IMR-90 (cell line): ENCODE measurements at regions not wholly inside any gene's neighbourhood (a gene's known extent, or its start where the extent isn't known, plus 50 kb on each side); places are given as distances from the start of the nearest gene placed in this dataset.

Experiments
- ATAC-seq: fragments of 200-7000 bp; cut with Tn5 transposase; 2 replicates; pipeline ENCODE4 v1.9.1; 2020; ENCODE audit warnings: low read depth, mild to moderate bottlenecking, moderate library complexity
- BruUV-seq: library from RNA; stranded (reverse); fragments of 400-500 nt; replicated peaks from 2 replicates; lab custom pipeline; 2021; lab: Mats Ljungman, UMichigan
- CTCF ChIA-PET: fragments of 300-600 bp; formaldehyde crosslinking; extraction: SDS; loops from one replicate; lab custom pipeline; 2021; ENCODE audit warnings: antibody characterized with exemption; lab: Yijun Ruan, JAX
- POLR2A ChIA-PET: fragments of 300-600 bp; sonication (Branson Sonifier 250); formaldehyde crosslinking; loops from one replicate; lab custom pipeline; 2022; ENCODE audit warnings: antibody characterized with exemption; ENCODE audit not compliant: unreplicated experiment; lab: Charles Lee
- DNase-seq: peaks from one replicate; pipeline ENCODE4 v3.0.0; 2013
- H2AFZ ChIP-seq: replicated peaks from 2 replicates; pipeline ENCODE3; 2013; ENCODE audit warnings: low read length, mild to moderate bottlenecking; ENCODE audit not compliant: poor library complexity
- H2AK5ac ChIP-seq: 2 replicates; pipeline ENCODE4 v1.6.1; 2013; ENCODE audit warnings: low read depth, low read length, inconsistent platforms
- H2AK9ac ChIP-seq: replicated peaks from 2 replicates; pipeline ENCODE3; 2013; ENCODE audit warnings: mild to moderate bottlenecking, low read depth, low read length, moderate library complexity; ENCODE audit not compliant: poor library complexity
- H2BK120ac ChIP-seq: 2 replicates; pipeline ENCODE4 v1.6.1; 2013; ENCODE audit warnings: low read depth, low read length, inconsistent platforms
- H2BK15ac ChIP-seq: 3 replicates; pipeline ENCODE4 v1.6.1; 2013; ENCODE audit warnings: low read depth, low read length, inconsistent platforms
- H2BK20ac ChIP-seq: 2 replicates; pipeline ENCODE4 v1.6.1; 2013; ENCODE audit warnings: low read depth, mild to moderate bottlenecking, inconsistent platforms, low read length, moderate library complexity
- H2BK5ac ChIP-seq: 2 replicates; pipeline ENCODE4 v1.6.1; 2013; ENCODE audit warnings: mild to moderate bottlenecking, low read depth, low read length, inconsistent platforms; ENCODE audit not compliant: poor library complexity, severe bottlenecking
- H3K14ac ChIP-seq: replicated peaks from 2 replicates; pipeline ENCODE4 v1.6.1; 2013; ENCODE audit warnings: low read depth, low read length, inconsistent platforms
- H3K18ac ChIP-seq: 2 replicates; pipeline ENCODE4 v1.6.1; 2013; ENCODE audit warnings: low read depth, low read length, control low read depth
- H3K23ac ChIP-seq: 2 replicates; pipeline ENCODE4 v1.6.1; 2013; ENCODE audit warnings: low read depth, low read length, inconsistent platforms
- H3K27ac ChIP-seq: 2 replicates; pipeline ENCODE4 v1.5.1; 2013; ENCODE audit warnings: mild to moderate bottlenecking, control low read depth, low read length; ENCODE audit not compliant: insufficient read depth
- H3K27me3 ChIP-seq: 2 replicates; pipeline ENCODE4 v1.6.1; 2013; ENCODE audit warnings: low read length; ENCODE audit not compliant: control insufficient read depth, insufficient read depth
- H3K36me3 ChIP-seq: 2 replicates; pipeline ENCODE4 v1.6.1; 2013; ENCODE audit warnings: low read length, mixed read lengths; ENCODE audit not compliant: control insufficient read depth, insufficient read depth
- H3K4ac ChIP-seq: 2 replicates; pipeline ENCODE4 v1.6.1; 2013; ENCODE audit warnings: low read depth, low read length, inconsistent platforms
- H3K4me1 ChIP-seq: 2 replicates; pipeline ENCODE4 v1.6.1; 2013; ENCODE audit warnings: low read length, mixed read lengths; ENCODE audit not compliant: control insufficient read depth, insufficient read depth
- H3K4me2 ChIP-seq: 2 replicates; pipeline ENCODE4 v1.6.1; 2013; ENCODE audit warnings: low read depth, mild to moderate bottlenecking, control low read depth, low read length, moderate library complexity
- H3K4me3 ChIP-seq: 2 replicates; pipeline ENCODE4 v1.5.1; 2013; ENCODE audit warnings: low read depth, mild to moderate bottlenecking, control low read depth, low read length, moderate library complexity; ENCODE audit not compliant: insufficient read depth
- H3K56ac ChIP-seq: 2 replicates; pipeline ENCODE4 v1.6.1; 2013; ENCODE audit warnings: low read length, inconsistent platforms; ENCODE audit not compliant: insufficient read depth; ENCODE audit errors: extremely low read depth
- H3K79me1 ChIP-seq, 2 experiments: 2 replicates each; pipeline ENCODE4 v1.6.1; 2013; ENCODE audit warnings: low read length in 2 of 2, inconsistent platforms in 1 of 2, low read depth in 1 of 2
- H3K9ac ChIP-seq: 2 replicates; pipeline ENCODE4 v1.6.1; 2013; ENCODE audit warnings: low read depth, low read length, control low read depth
- H3K9me1 ChIP-seq: 2 replicates; pipeline ENCODE4 v1.6.1; 2013; ENCODE audit warnings: low read length, inconsistent platforms; ENCODE audit not compliant: insufficient read depth
- H3K9me3 ChIP-seq: 2 replicates; pipeline ENCODE4 v1.6.1; 2013; ENCODE audit warnings: low read length; ENCODE audit not compliant: control insufficient read depth, insufficient read depth
- H4K20me1 ChIP-seq: 2 replicates; pipeline ENCODE4 v1.6.1; 2013; ENCODE audit warnings: low read length, inconsistent platforms; ENCODE audit not compliant: insufficient read depth
- H4K5ac ChIP-seq: 2 replicates; pipeline ENCODE4 v1.6.1; 2013; ENCODE audit warnings: mild to moderate bottlenecking, low read depth, low read length, control low read depth
- H4K8ac ChIP-seq, 2 experiments: 2 replicates each; pipeline ENCODE4 v1.6.1; 2013; ENCODE audit warnings: low read depth in 2 of 2, low read length in 2 of 2, control low read depth in 1 of 2, inconsistent platforms in 1 of 2
- H4K91ac ChIP-seq: 2 replicates; pipeline ENCODE4 v1.6.1; 2013; ENCODE audit warnings: low read depth, low read length, inconsistent platforms; ENCODE audit not compliant: insufficient read depth
- BHLHE40 ChIP-seq: fragments of 150-350 bp; IDR thresholded peaks from 2 replicates; pipeline ENCODE4 v1.6.1; 2016; ENCODE audit warnings: mild to moderate bottlenecking, low read depth, low read length
- CEBPB ChIP-seq: IDR thresholded peaks from 2 replicates; pipeline ENCODE4 v1.6.1; 2012; ENCODE audit warnings: low read depth, low read length, improper control_type of control experiment
- CHD1 ChIP-seq: IDR thresholded peaks from 2 replicates; pipeline ENCODE4 v1.6.1; 2012; ENCODE audit warnings: low read depth, low read length, improper control_type of control experiment
- ELK1 ChIP-seq: fragments of 150-350 bp; IDR thresholded peaks from 2 replicates; pipeline ENCODE4 v1.6.1; 2016; ENCODE audit warnings: low read depth, mild to moderate bottlenecking, low read length, moderate library complexity, borderline replicate concordance
- FOS ChIP-seq: fragments of 150-350 bp; IDR thresholded peaks from 2 replicates; pipeline ENCODE4 v1.6.1; 2016; ENCODE audit warnings: low read depth, low read length
- NFE2L2 ChIP-seq: fragments of 150-350 bp; IDR thresholded peaks from 2 replicates; pipeline ENCODE4 v1.6.1; 2016; ENCODE audit warnings: low read depth, mild to moderate bottlenecking, low read length
- POLR2A ChIP-seq: IDR thresholded peaks from 2 replicates; pipeline ENCODE4 v1.6.1; 2012; ENCODE audit warnings: mild to moderate bottlenecking, low read depth, low read length
- RCOR1 ChIP-seq: IDR thresholded peaks from 2 replicates; pipeline ENCODE4 v1.6.1; 2012; ENCODE audit warnings: mild to moderate bottlenecking, low read length, improper control_type of control experiment; ENCODE audit not compliant: insufficient replicate concordance
- WGBS, 2 experiments: methylation state at CpG; one replicate each; pipeline versions ENCODE4 v1.1.5 to v1.1.7; 2013; ENCODE audit warnings: missing lambda C conversion rate in 2 of 2; ENCODE audit not compliant: insufficient read length in 1 of 2; ENCODE audit errors: extremely low coverage in 2 of 2; 5-methylcytosine and 5-hydroxymethylcytosine counted together
- dilution Hi-C: fragments of 300-500 bp; cut with HindIII; formaldehyde crosslinking; loops from one replicate; pipeline ENCODE4 v1.14.3; 2018; ENCODE audit warnings: low sequenced_read_pairs; ENCODE audit not compliant: unreplicated experiment
- in situ Hi-C: fragments of 300-500 bp; cut with MboI; formaldehyde crosslinking; loops from 3 replicates; pipeline ENCODE4 v1.14.3; 2019; ENCODE audit warnings: low sequenced_read_pairs, inconsistent platforms, mixed read lengths
- intact Hi-C: fragments of 100-400 bp; cut with micrococcal nuclease; formaldehyde crosslinking; loops from 2 replicates; pipeline ENCODE4 v1.10.0; 2022

DNA sequence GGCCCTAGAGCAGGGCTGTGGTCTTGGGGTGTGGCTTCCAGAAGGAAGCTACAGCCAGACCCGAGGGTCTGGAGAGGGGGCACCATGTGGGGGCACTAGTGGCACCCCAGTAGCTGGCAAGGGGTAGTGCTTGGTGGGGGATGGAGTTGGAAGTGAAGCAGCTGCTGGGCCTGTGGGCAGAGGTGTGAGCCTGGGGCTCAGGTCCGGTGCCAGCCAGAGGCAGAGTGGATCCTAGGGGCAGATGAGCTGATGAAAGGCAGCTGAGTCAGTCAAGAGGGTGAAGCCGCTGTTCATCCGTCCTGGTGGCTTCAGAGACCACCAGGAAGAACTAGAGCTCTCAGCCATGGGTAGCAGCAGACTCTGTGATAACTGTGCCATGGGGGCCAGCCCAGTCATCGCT, 172.6 kb downstream of the TBC1D2B start:
- Histone ChIP-seq H3K27me3 (peaks cover 15% of the 10 kb centered on the region; the same call in 1 of the 2 replicates), H2BK120ac (no peak overlapping the region), H3K18ac (no peak overlapping the region), H2AK5ac (no peak overlapping the region), H4K20me1 (no peaks in the 10 kb centered on the region), H3K9ac (no peak overlapping the region), H2BK5ac (no peak overlapping the region), H3K56ac (no peak overlapping the region), H3K4me1 (peaks cover 2% of the 10 kb centered on the region; the same call in 1 of the 2 replicates), H3K79me1 (no peaks in the 10 kb centered on the region), H3K4me3 (no peak overlapping the region), H3K27ac (no peak overlapping the region), H4K5ac (no peak overlapping the region), H2AK9ac (no peak overlapping the region), H3K23ac (no peak overlapping the region), H3K9me3 (no peaks in the 10 kb centered on the region), H4K8ac (no peak overlapping the region), H2AFZ (no peak overlapping the region), H3K9me1 (no peaks in the 10 kb centered on the region), H2BK20ac (no peak overlapping the region), H3K4ac (no peak overlapping the region), H3K14ac (no peak overlapping the region), H3K36me3 (no peaks in the 10 kb centered on the region), H3K4me2 (no peak overlapping the region), H4K91ac (no peak overlapping the region), H2BK15ac (no peak overlapping the region)
- ATAC-seq (no peak), DNase-seq (no peak)
- intact Hi-C loops, result loop anchor here (5.0 kb wide), 1 partner anchor 337 kb away; no protein-coding TSS in a partner anchor
- no TSS peak for BruUV-seq
- in situ Hi-C loops, result no loop called here
- ChIA-PET POLR2A (no interaction called here), CTCF (no interaction called here)
- dilution Hi-C loops, result no loop called here
- TF ChIP-seq CEBPB, result no peak
- TF ChIP-seq BHLHE40, result no peak
- TF ChIP-seq POLR2A, result no peak
- no peak for TF ChIP-seq NFE2L2
- TF ChIP-seq ELK1, result no peak
- no peak for TF ChIP-seq CHD1
- no peak for TF ChIP-seq FOS
- TF ChIP-seq RCOR1, result no peak
- 80% methylated on average over 1 of the region's 5 CpGs; no CpG with 5 or more reads in 1 of the 2 experiments for WGBS, 2 experiments
